ENCODE measurements at regions not wholly inside any gene's neighbourhood (a gene's known extent, or its start where the extent isn't known, plus 50 kb on each side); places are given as distances from the start of the nearest gene placed in this dataset.

DNA sequence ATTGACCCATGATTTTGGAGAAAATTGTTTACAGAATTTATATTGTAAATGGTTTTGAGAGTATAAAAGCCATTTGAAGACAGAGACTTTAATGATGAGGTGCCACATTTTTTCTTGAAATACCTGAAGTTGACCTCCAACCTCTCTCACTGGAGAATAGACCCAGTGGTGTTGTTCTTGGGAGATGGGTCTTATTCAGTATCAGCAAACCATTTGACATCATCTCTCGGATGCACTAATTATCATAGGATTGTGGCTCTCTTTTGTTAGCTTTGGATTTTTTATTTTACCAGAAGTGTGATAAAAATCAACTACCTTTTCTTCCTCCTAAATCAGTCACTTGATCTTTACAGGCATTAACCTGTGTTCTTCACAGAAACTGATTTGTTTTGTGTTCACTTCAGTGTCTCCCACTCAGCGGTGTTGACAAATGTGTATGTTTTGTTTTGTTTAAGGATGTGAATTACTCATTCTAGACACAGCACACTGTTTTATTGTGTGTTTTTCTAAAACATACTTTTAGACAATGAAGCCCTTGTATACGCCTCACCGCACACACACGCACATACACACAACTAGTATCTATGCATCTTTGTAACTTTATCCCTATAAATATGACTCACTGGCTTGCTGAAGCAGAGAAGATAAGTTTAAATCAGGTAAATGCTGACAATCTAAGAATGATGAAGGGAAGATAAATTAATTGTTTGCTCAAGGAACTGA lies 455.6 kb downstream of the INHBA start:
- Histone ChIP-seq H3K4me3 (no peak overlapping the region), H3K27ac (no peak overlapping the region), H3K36me3 (no peaks in the 10 kb centered on the region), H3K27me3 (no peaks in the 10 kb centered on the region), H3K9me3 (no peaks in the 10 kb centered on the region), H3K4me1 (no peaks in the 10 kb centered on the region)
- TF ChIP-seq POLR2A (IDR thresholded peaks at IDR 0.05) (no peak), POLR2AphosphoS5 (IDR thresholded peaks at IDR 0.05) (no peak), EP300 (IDR thresholded peaks at IDR 0.05) (no peak)
- TF ChIP-seq, protein P1, sequence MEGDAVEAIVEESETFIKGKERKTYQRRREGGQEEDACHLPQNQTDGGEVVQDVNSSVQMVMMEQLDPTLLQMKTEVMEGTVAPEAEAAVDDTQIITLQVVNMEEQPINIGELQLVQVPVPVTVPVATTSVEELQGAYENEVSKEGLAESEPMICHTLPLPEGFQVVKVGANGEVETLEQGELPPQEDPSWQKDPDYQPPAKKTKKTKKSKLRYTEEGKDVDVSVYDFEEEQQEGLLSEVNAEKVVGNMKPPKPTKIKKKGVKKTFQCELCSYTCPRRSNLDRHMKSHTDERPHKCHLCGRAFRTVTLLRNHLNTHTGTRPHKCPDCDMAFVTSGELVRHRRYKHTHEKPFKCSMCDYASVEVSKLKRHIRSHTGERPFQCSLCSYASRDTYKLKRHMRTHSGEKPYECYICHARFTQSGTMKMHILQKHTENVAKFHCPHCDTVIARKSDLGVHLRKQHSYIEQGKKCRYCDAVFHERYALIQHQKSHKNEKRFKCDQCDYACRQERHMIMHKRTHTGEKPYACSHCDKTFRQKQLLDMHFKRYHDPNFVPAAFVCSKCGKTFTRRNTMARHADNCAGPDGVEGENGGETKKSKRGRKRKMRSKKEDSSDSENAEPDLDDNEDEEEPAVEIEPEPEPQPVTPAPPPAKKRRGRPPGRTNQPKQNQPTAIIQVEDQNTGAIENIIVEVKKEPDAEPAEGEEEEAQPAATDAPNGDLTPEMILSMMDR (IDR thresholded peaks at IDR 0.05) = no peak
- 85% methylated on average over 5 of the region's 5 CpGs for WGBS
- no peak for DNase-seq (ENCODE audit: low spot score in 2 of 2)

DNA sequence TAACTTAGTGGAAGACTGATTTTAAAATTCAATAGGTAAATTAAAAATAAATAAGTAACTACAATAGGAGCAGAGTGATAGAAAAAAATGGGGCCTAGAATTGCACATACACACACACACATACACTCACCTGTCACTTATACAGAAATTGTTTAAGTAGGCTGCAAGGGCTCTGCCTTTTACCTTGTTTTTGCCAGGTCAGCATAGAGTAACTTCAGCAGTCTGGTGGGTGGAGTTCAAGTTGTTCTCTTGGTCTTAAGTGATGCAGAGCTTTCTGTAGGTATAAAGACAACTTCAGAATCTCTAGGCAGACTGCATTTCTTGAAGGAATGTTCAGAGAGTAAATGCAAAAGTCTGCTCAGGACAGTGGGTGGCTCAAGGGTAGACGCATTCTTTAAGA lies 457.0 kb downstream of the INHBA start:
- 81% methylated on average over 1 of the region's 1 CpG for WGBS
- no peak for TF ChIP-seq POLR2A (IDR thresholded peaks at IDR 0.05)
- TF ChIP-seq, protein P1 (IDR thresholded peaks at IDR 0.05) = no peak
- no peak for TF ChIP-seq POLR2AphosphoS5 (IDR thresholded peaks at IDR 0.05)
- TF ChIP-seq EP300 (IDR thresholded peaks at IDR 0.05) = no peak
- no peaks in the 10 kb centered on the region for H3K4me1 ChIP-seq
- no peaks in the 10 kb centered on the region for H3K9me3 ChIP-seq
- no peaks in the 10 kb centered on the region for H3K36me3 ChIP-seq
- H3K27me3 ChIP-seq = no peaks in the 10 kb centered on the region
- DNase-seq (ENCODE audit: low spot score in 2 of 2) = no peak
- H3K4me3 ChIP-seq = no peak overlapping the region
- no peak overlapping the region for H3K27ac ChIP-seq

DNA sequence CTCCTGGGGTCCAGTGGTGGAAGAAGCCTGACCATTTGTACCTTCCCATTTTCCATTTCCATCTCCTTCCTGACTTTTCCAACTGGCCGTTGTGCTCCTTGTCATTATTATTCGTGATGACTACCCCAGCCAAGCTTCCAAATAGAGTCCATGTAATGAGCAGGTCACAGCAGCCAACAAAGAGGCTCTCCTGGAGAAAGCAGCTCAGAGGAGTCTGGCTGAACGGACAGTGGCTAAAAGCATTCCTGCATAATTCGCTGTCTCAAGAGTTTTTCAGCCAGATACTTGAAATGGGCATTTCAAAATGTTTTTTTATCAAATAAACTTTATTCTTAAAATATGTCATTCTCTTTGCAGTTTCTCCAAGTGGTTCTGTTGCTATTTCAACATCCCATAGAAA lies 458.6 kb downstream of the INHBA start:
- H3K27ac ChIP-seq = no peak overlapping the region

DNA sequence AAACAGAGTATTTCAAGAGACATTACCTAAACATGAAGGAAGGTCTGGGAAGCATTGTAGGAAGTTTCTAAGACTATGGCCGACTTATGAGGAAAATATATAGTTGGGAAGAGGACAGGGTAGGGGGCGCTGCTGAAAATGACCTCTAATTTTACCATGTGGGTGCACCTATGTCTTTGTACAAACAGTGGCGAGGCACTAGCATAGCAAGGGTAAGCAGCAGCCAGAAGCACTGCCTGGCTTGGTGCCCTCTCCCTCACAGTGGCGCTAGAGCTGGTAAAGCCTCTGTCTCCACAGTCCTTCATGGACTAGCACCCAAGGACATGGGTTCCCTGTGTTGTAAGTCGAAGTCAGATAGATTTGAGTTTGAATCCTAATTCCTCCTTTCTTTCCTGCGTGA lies 461.2 kb downstream of the INHBA start:
- Histone ChIP-seq H3K27ac (no peak overlapping the region), H3K36me3 (no peaks in the 10 kb centered on the region), H3K27me3 (no peaks in the 10 kb centered on the region), H3K9me3 (no peaks in the 10 kb centered on the region), H3K4me1 (no peaks in the 10 kb centered on the region), H3K4me3 (no peak overlapping the region)
- DNase-seq (ENCODE audit: low spot score in 2 of 2) = no peak
- TF ChIP-seq POLR2AphosphoS5 (IDR thresholded peaks at IDR 0.05) (no peak), POLR2A (IDR thresholded peaks at IDR 0.05) (no peak), EP300 (IDR thresholded peaks at IDR 0.05) (no peak)
- TF ChIP-seq, protein P1 (IDR thresholded peaks at IDR 0.05) = no peak
- WGBS = 91% methylated on average over 6 of the region's 6 CpGs

More for the DNA sequence above, 458.6 kb downstream of the INHBA start:
- Histone ChIP-seq H3K27me3 (no peaks in the 10 kb centered on the region), H3K9me3 (no peaks in the 10 kb centered on the region), H3K36me3 (no peaks in the 10 kb centered on the region), H3K4me1 (no peaks in the 10 kb centered on the region), H3K4me3 (no peak overlapping the region)
- no peak for DNase-seq (ENCODE audit: low spot score in 2 of 2)
- no peak for TF ChIP-seq EP300 (IDR thresholded peaks at IDR 0.05)
- TF ChIP-seq, protein P1 (IDR thresholded peaks at IDR 0.05) = no peak
- no peak for TF ChIP-seq POLR2A (IDR thresholded peaks at IDR 0.05)
- TF ChIP-seq POLR2AphosphoS5 (IDR thresholded peaks at IDR 0.05) = no peak
- 72% methylated on average over 4 of the region's 4 CpGs for WGBS

DNA sequence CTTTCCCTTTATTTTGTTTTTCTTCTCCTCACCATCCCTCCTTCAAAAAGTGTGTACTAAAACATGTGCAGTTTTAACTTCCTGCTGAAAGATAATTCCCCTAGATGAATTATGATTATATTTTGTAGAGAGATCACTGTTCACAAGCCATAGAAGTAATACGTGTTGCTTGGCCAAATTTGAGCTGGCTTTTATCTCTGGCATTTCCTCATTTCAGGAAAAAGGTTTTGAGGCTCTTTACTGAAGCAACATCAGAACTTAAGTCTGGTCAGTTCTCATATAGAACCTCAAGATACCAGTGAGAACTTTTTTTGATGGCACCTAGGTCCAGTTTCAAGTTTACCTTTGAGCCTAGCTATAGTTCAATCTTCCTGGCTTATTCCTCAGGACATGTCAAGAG lies 463.3 kb downstream of the INHBA start:
- no peaks in the 10 kb centered on the region for H3K36me3 ChIP-seq
- no peak overlapping the region for H3K27ac ChIP-seq
- TF ChIP-seq POLR2A (IDR thresholded peaks at IDR 0.05) (no peak), POLR2AphosphoS5 (IDR thresholded peaks at IDR 0.05) (no peak), EP300 (IDR thresholded peaks at IDR 0.05) (no peak)
- TF ChIP-seq, protein P1 (IDR thresholded peaks at IDR 0.05) = no peak
- 49% methylated on average over 1 of the region's 1 CpG for WGBS
- DNase-seq (ENCODE audit: low spot score in 2 of 2) = no peak
- no peaks in the 10 kb centered on the region for H3K9me3 ChIP-seq
- no peaks in the 10 kb centered on the region for H3K27me3 ChIP-seq
- H3K4me3 ChIP-seq = no peak overlapping the region
- H3K4me1 ChIP-seq = no peaks in the 10 kb centered on the region

Data from suprapubic skin (tissue), 4 donors.